Thymus (tissue), 11 donors: ENCODE measurements at regions not wholly inside any gene's neighbourhood (a gene's known extent, or its start where the extent isn't known, plus 50 kb on each side); places are given as distances from the start of the nearest gene placed in this dataset.
A peak's percentile ranks its signal among the peaks of the same experiment; 100 is the strongest.
"Not testable (repeated sequence)": the region's sequence is repeated elsewhere in the genome, so short reads cannot be mapped to it uniquely, and the experiment has no call there.

Experiments used
- DNase-seq, 9 donors: peaks; one replicate each; pipeline ENCODE4 v3.0.0-alpha.2; 2013; ENCODE audit warnings: low spot score in 9 of 9, low read depth in 6 of 9, missing footprints in 1 of 9
- H3K27ac ChIP-seq, 2 donors: one replicate each; pipeline ENCODE4 v1.5.1; 2013; ENCODE audit warnings: control low read depth in 1 of 2, low read depth in 1 of 2, low read length in 1 of 2, mild to moderate bottlenecking in 1 of 2, moderate library complexity in 1 of 2
- H3K27me3 ChIP-seq, 2 donors: one replicate each; pipeline ENCODE4 v1.5.1; 2013; ENCODE audit warnings: low read length in 1 of 2; ENCODE audit not compliant: control insufficient read depth in 2 of 2, insufficient read depth in 1 of 2
- H3K36me3 ChIP-seq, 2 donors: one replicate each; pipeline ENCODE4 v1.5.1; 2013; ENCODE audit warnings: low read length in 1 of 2, mild to moderate bottlenecking in 1 of 2, moderate library complexity in 1 of 2; ENCODE audit not compliant: control insufficient read depth in 2 of 2, insufficient read depth in 2 of 2
- H3K4me1 ChIP-seq, 2 donors: one replicate each; pipeline ENCODE4 v1.5.1; 2013; ENCODE audit warnings: low read length in 2 of 2; ENCODE audit not compliant: control insufficient read depth in 2 of 2, insufficient read depth in 2 of 2
- H3K4me3 ChIP-seq, 2 donors: one replicate each; pipeline ENCODE4 v1.5.1; 2013; ENCODE audit warnings: low read length in 2 of 2, control low read depth in 1 of 2, mild to moderate bottlenecking in 1 of 2
- H3K9me3 ChIP-seq, 2 donors: one replicate each; pipeline ENCODE4 v1.5.1; 2013; ENCODE audit warnings: low read length in 1 of 2, mild to moderate bottlenecking in 1 of 2; ENCODE audit not compliant: control insufficient read depth in 2 of 2, insufficient read depth in 1 of 2
- WGBS: extraction: QIAGEN DNeasy Blood & Tissue Kit; methylation state at CpG from one replicate; pipeline ENCODE4 v1.1.7; 2013; 5-methylcytosine and 5-hydroxymethylcytosine counted together
- donor health status: healthy.

DNA sequence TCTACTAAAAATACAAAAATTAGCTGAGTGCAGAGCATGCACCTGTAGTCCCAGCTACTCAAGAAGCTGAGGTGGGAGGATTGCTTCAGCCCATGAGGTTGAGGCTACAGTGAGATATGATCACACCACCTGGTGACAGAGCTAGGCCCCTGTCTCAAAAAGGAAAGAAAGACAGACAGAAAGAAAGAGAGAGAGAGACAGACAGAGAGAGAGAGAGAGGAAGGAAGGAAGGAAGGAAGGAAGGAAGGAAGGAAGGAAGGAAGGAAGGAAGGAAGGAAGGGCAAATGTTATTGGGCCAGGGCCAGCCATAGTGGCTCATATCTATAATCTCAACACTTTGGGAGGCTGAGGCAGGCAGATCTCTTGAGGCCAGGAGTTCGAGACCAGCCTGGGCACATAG, 134.3 kb upstream of the JARID2 start:
- DNase-seq, result peak in 5 of 9 donors; percentile 18 to 59 (median 32)
- H3K9me3 ChIP-seq, result not testable (repeated sequence)
- WGBS, result 91% methylated on average over 1 of the region's 1 CpG

DNA sequence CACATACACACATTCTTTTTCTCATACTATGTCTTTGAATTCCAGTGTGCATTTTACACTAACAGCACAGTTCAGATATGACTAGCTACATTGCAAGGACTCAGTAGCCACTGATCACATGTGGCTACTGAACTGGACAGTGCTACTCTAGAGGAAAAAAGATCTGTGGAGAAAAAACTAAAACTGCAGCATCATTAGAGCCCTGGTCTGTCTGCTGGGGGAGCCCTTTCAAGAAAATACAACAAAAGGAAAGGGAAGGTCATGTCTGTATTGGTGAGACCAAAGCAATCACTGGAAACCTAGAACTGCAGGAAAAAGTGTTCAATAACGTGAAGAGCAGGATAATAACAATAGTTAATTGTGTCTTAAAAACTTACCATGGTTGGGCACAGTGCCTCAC, 132.3 kb upstream of the JARID2 start:
- no peak overlapping the region for H3K4me3 ChIP-seq
- H3K27me3 ChIP-seq, result no peaks in the 10 kb centered on the region
- H3K4me1 ChIP-seq, result peaks cover 0 to 3% of the 10 kb centered on the region in 2 donors
- H3K36me3 ChIP-seq, result no peaks in the 10 kb centered on the region
- WGBS, result 96% methylated on average over 1 of the region's 1 CpG
- H3K27ac ChIP-seq, result no peak overlapping the region
- no peak for DNase-seq
- H3K9me3 ChIP-seq, result no peaks in the 10 kb centered on the region

More for the DNA sequence above, 134.3 kb upstream of the JARID2 start:
- not testable (repeated sequence) for H3K27me3 ChIP-seq, H3K4me1 ChIP-seq, H3K4me3 ChIP-seq, H3K27ac ChIP-seq, H3K36me3 ChIP-seq

DNA sequence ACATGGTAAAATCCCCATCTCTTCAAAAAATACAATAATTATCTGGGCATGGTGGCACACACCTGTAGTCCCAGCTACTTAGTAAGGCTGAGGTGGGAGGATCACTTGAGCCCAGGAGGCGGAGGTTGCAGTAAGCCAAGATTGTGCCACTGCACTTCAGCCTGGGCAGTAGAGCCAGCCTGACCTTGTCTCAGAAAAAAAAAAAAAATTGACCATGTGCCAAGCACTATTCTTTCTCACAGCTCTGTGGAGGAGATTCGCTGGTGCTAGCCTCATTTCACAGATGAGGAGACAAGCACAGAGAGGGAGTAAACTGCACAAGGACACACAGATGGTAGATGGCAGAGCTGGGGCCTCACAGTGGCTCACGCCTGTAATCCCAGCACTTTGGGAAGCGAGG, 131.8 kb upstream of the JARID2 start:
- H3K36me3 ChIP-seq, result no peaks in the 10 kb centered on the region
- H3K27ac ChIP-seq, result no peak overlapping the region
- peaks cover 0 to 3% of the 10 kb centered on the region in 2 donors for H3K4me1 ChIP-seq
- H3K27me3 ChIP-seq, result no peaks in the 10 kb centered on the region
- WGBS, result 98% methylated on average over 4 of the region's 4 CpGs
- DNase-seq, result no peak
- no peak overlapping the region for H3K4me3 ChIP-seq
- no peaks in the 10 kb centered on the region for H3K9me3 ChIP-seq

DNA sequence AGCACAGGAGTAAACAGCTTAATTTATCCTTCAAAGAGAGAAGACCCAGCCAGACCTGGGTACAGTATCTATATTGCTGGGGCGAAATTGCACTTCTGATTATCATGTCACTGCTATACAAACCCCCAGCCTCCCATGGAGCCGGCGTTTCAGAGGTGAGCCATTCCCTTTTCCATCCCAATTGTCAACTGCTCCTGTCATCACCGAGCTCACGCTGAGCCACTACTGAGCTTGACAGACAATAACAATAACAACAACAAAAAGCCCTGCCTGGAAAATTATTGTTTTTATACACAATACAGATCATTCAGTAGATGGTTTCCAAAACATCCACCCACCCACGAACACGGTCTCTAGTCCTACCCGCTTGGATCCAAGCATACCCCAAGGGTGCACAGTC, 129.0 kb upstream of the JARID2 start:
- Histone ChIP-seq H3K36me3 (no peaks in the 10 kb centered on the region), H3K9me3 (no peaks in the 10 kb centered on the region), H3K4me1 (peaks cover 3% of the 10 kb centered on the region in 2 donors), H3K27me3 (no peaks in the 10 kb centered on the region), H3K27ac (no peak overlapping the region), H3K4me3 (no peak overlapping the region)
- WGBS, result 95% methylated on average over 8 of the region's 8 CpGs
- no peak for DNase-seq

DNA sequence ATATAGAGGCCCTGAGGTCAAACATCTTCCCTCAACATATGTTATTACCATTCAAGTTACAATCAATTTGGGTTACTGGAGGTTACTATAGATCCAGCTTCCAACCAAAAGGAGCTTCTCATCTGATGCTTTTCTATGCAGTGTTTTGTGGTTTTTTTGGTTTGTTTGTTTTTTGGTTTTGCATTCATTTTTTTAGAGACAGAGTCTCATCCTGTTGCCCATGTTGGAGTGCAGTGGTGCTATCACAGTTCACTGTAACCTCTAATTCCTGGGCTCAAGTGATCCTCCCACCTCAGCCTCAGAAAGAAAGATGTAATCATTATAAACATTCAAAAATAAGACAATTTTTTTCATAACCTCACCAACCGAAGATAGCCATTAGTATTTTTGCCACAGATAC, 124.4 kb upstream of the JARID2 start:
- 97% methylated on average over 1 of the region's 1 CpG for WGBS
- peaks cover 3% of the 10 kb centered on the region in 2 donors for H3K4me1 ChIP-seq
- no peaks in the 10 kb centered on the region for H3K9me3 ChIP-seq
- peak in 3 of 9 donors; percentile 7 to 43 (median 19) for DNase-seq
- no peak overlapping the region for H3K4me3 ChIP-seq
- no peaks in the 10 kb centered on the region for H3K27me3 ChIP-seq
- H3K27ac ChIP-seq, result no peak overlapping the region
- no peaks in the 10 kb centered on the region for H3K36me3 ChIP-seq

DNA sequence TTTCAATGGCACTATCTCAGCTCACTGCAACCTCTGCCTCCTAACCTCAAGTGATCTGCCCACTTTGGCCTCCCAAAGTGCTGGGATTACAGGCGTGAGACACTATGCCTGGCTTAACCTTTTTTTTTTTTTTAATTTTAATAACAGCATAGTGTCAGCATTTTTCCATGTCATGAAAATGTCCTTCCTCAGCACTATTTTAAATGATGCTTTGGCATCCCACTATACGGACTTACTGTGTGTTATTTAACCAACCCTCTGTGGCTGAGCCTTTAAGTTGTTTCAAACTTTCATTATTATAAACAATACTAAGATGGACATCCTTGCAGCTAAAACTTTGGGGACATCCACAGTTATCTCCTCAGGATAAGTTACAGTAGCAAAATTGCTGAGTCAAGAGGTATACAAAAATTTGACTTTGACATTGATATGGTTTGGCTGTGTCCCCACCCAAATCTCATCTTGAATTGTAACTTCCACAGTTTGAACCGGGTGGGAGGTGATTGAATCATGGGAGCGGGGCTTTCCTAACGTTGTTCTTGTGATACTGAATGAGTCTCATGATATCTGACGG, 123.8 kb upstream of the JARID2 start:
- 98% methylated on average over 6 of the region's 6 CpGs for WGBS
- DNase-seq, result no peak
- Histone ChIP-seq H3K36me3 (no peaks in the 10 kb centered on the region), H3K4me1 (peaks cover 3% of the 10 kb centered on the region in 2 donors), H3K9me3 (no peaks in the 10 kb centered on the region), H3K27me3 (no peaks in the 10 kb centered on the region), H3K27ac (no peak overlapping the region), H3K4me3 (no peak overlapping the region)

DNA sequence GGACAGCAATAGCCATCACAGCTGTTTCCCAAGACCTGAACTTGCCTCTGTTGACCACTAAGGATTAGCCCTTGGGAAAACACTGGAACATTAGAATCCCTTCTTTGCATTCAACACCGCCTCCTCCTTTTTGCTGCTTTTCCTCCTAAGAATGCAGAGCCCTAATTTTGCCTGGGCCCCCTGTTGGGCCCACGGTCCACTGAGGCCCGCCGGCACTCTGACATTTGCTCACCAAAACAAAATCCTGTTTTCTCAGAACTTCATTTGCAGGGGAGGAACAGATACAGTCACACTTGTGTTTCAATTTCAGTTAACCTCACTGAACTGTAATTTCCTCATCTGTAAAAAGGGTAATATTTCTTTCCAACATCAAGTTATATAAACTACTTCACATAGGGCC, 116.0 kb upstream of the JARID2 start:
- Histone ChIP-seq H3K9me3 (no peaks in the 10 kb centered on the region), H3K27me3 (no peaks in the 10 kb centered on the region), H3K36me3 (no peaks in the 10 kb centered on the region), H3K27ac (no peak overlapping the region), H3K4me1 (peaks cover 0 to 2% of the 10 kb centered on the region in 2 donors), H3K4me3 (no peak overlapping the region)
- 78% methylated on average over 4 of the region's 4 CpGs for WGBS
- DNase-seq, result no peak

DNA sequence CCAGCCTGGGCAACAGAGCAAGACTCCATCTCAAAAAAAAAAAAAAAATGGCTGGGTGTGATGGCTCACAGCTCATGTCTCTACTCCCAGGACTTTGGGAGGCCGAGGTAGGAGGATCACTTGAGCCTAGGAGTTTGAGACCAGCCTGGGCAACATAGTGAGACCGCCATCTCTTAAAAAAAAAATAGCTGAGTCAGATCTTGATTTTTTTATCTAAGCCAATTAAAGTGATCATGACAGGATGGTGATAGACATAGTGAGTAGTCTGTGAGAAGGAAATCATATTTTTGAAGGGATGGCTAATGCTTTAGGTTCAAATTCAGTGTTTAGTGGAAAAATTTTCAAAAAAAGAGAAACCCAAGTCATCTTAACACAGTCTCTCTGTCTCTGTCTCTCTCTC, 114.6 kb upstream of the JARID2 start:
- WGBS, result 99% methylated on average over 2 of the region's 2 CpGs
- peaks cover 0 to 2% of the 10 kb centered on the region in 2 donors for H3K4me1 ChIP-seq
- H3K9me3 ChIP-seq, result no peaks in the 10 kb centered on the region
- no peak overlapping the region for H3K27ac ChIP-seq
- no peak overlapping the region for H3K4me3 ChIP-seq
- H3K27me3 ChIP-seq, result no peaks in the 10 kb centered on the region
- DNase-seq, result no peak
- no peaks in the 10 kb centered on the region for H3K36me3 ChIP-seq

DNA sequence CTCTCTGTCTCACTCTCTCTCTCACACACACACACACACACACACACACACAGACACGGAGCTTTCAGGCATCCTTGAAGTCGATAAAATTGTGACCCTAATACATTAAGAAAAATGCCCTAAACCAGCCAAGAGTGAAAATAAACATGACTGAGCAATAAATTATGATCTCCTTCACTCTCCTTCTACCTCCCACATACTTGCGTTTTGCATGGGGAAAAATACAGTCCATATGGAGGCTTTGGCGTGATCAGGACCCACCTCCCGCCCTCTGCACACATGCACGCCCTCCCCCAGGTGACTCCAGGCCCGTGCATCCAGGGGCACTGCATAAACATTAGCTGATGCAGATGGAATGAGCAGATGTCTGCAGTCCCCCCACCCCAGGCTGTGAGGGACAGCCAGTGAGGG, 114.2 kb upstream of the JARID2 start:
- DNase-seq, result no peak
- no peak overlapping the region for H3K27ac ChIP-seq
- no peaks in the 10 kb centered on the region for H3K9me3 ChIP-seq
- H3K4me3 ChIP-seq, result no peak overlapping the region
- no peaks in the 10 kb centered on the region for H3K27me3 ChIP-seq
- H3K4me1 ChIP-seq, result peaks cover 0 to 2% of the 10 kb centered on the region in 2 donors
- WGBS, result 88% methylated on average over 7 of the region's 7 CpGs
- no peaks in the 10 kb centered on the region for H3K36me3 ChIP-seq

DNA sequence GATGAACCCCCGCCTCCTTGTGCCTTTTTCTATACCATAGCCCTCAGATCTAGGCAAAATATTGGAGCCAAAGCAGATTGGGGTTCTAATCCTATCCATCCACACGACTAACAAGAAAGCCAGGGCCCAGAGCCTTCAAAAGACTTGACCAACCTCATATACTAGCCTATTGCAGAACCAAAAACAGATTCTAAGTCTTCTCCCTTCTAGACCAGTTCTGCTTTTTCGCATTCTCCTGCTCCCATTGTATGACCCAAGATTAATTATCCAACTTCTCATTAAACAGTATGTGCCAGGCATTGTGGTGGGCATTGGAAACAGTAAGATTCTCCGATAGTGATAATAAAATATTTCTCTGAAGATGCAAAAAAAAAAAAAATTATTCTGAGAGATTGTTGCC, 113.7 kb upstream of the JARID2 start:
- Histone ChIP-seq H3K4me1 (peaks cover 0 to 2% of the 10 kb centered on the region in 2 donors), H3K36me3 (no peaks in the 10 kb centered on the region), H3K4me3 (no peak overlapping the region), H3K9me3 (no peaks in the 10 kb centered on the region), H3K27me3 (no peaks in the 10 kb centered on the region), H3K27ac (no peak overlapping the region)
- WGBS, result 98% methylated on average over 4 of the region's 4 CpGs
- no peak for DNase-seq
